H1 (cell line): ENCODE measurements at regions not wholly inside any gene's neighbourhood (a gene's known extent, or its start where the extent isn't known, plus 50 kb on each side); places are given as distances from the start of the nearest gene placed in this dataset.

Experiments used
- CTCF ChIA-PET: fragments of 300-600 bp; sonication (Branson Sonifier 250); formaldehyde crosslinking; loops from one replicate; lab custom pipeline; 2021; ENCODE audit not compliant: partially characterized antibody; lab: Charles Lee
- POLR2A ChIA-PET: fragments of 300-600 bp; sonication (Branson Sonifier 250); formaldehyde crosslinking; loops from one replicate; lab custom pipeline; 2021; ENCODE audit warnings: inconsistent platforms; ENCODE audit not compliant: partially characterized antibody; lab: Charles Lee
- DNase-seq, 2 experiments: peaks; one replicate each; pipeline versions ENCODE4 v3.0.0 to v3.0.0-alpha.2; 2010 to 2022; ENCODE audit warnings: low spot score in 2 of 2, low read depth in 1 of 2, mixed read lengths in 1 of 2
- FAIRE-seq: peaks from 2 replicates; lab custom pipeline; 2011; peaks lifted over from hg19 to GRCh38; lab: Jason Lieb, UNC
- H2AFZ ChIP-seq: 2 replicates; pipeline ENCODE4 v1.8.1; 2012; ENCODE audit warnings: low read length, inconsistent platforms
- H2AK5ac ChIP-seq: 2 replicates; pipeline ENCODE4 v1.6.1; 2013; ENCODE audit warnings: low read depth, low read length
- H2BK120ac ChIP-seq: replicated peaks from 2 replicates; pipeline ENCODE3; 2013; ENCODE audit warnings: low read depth, low read length, inconsistent platforms
- H2BK12ac ChIP-seq: 2 replicates; pipeline ENCODE4 v1.6.1; 2013; ENCODE audit warnings: low read depth, low read length
- H2BK15ac ChIP-seq: 2 replicates; pipeline ENCODE4 v1.6.1; 2013; ENCODE audit warnings: low read length
- H2BK20ac ChIP-seq: 2 replicates; pipeline ENCODE4 v1.6.1; 2013; ENCODE audit warnings: low read length
- H2BK5ac ChIP-seq: 2 replicates; pipeline ENCODE4 v1.6.1; 2013; ENCODE audit warnings: low read depth, low read length
- H3K14ac ChIP-seq: 2 replicates; pipeline ENCODE4 v1.6.1; 2013; ENCODE audit warnings: inconsistent platforms; ENCODE audit not compliant: insufficient read length
- H3K18ac ChIP-seq: 2 replicates; pipeline ENCODE4 v1.6.1; 2013; ENCODE audit warnings: low read length; ENCODE audit errors: extremely low read depth
- H3K23ac ChIP-seq: 2 replicates; pipeline ENCODE4 v1.6.1; 2013; ENCODE audit warnings: inconsistent platforms; ENCODE audit not compliant: insufficient read length
- H3K23me2 ChIP-seq: 2 replicates; pipeline ENCODE4 v1.6.1; 2013; ENCODE audit warnings: low read depth, low read length
- H3K27ac ChIP-seq: 2 replicates; pipeline ENCODE4 v1.6.1; 2011; ENCODE audit warnings: low read depth, low read length, inconsistent platforms
- H3K27me3 ChIP-seq, 4 experiments: replicated peaks in 1 of 4; 1 replicate in 1 of 4; 2 replicates in 3 of 4; pipeline versions ENCODE4 v1.6.1 to v1.8.1; 2011 to 2013; ENCODE audit warnings: low read length in 3 of 4, mild to moderate bottlenecking in 3 of 4, inconsistent platforms in 2 of 4, mixed read lengths in 2 of 4, moderate library complexity in 1 of 4; ENCODE audit not compliant: control insufficient read depth in 3 of 4, insufficient read depth in 3 of 4; ENCODE audit errors: extremely low read depth in 1 of 4
- H3K36me3 ChIP-seq, 4 experiments: 2 replicates each; pipeline versions ENCODE4 v1.6.1 to v1.8.1; 2011 to 2013; ENCODE audit warnings: mild to moderate bottlenecking in 4 of 4, low read length in 3 of 4, moderate library complexity in 2 of 4, control low read depth in 1 of 4, inconsistent platforms in 1 of 4; ENCODE audit not compliant: insufficient read depth in 4 of 4, control insufficient read depth in 2 of 4
- H3K4ac ChIP-seq: replicated peaks from 2 replicates; pipeline ENCODE3; 2013; ENCODE audit warnings: low read length, low read depth, mixed read lengths, inconsistent platforms; ENCODE audit not compliant: insufficient read length
- H3K4me1 ChIP-seq, 4 experiments: replicated peaks in 1 of 4; 1 replicate in 1 of 4; 2 replicates in 3 of 4; pipeline versions ENCODE4 v1.6.1 to v1.8.1; 2011 to 2013; ENCODE audit warnings: low read length in 3 of 4, inconsistent platforms in 2 of 4, mixed read lengths in 1 of 4; ENCODE audit not compliant: insufficient read depth in 4 of 4, control insufficient read depth in 3 of 4
- H3K4me2 ChIP-seq, 2 experiments: 2 replicates each; pipeline versions ENCODE4 v1.6.1 to v1.8.1; 2011 to 2013; ENCODE audit warnings: low read depth in 2 of 2, low read length in 2 of 2, control low read depth in 1 of 2, inconsistent platforms in 1 of 2, mild to moderate bottlenecking in 1 of 2; ENCODE audit not compliant: insufficient read depth in 1 of 2
- H3K4me3 ChIP-seq, 4 experiments: fragments of 200-600, 300-600 bp in 1 of 4; sonication (generic), shearing (Covaris generic), sonication (Bioruptor Twin) in 1 of 4; 2 replicates each; pipeline versions ENCODE4 v1.5.1 to v1.8.1; 2011 to 2016; ENCODE audit warnings: low read length in 4 of 4, low read depth in 3 of 4, control low read depth in 2 of 4, inconsistent platforms in 2 of 4, mild to moderate bottlenecking in 2 of 4, mixed read lengths in 1 of 4, moderate library complexity in 1 of 4; ENCODE audit not compliant: insufficient read depth in 2 of 4; ENCODE audit errors: extremely low read depth in 1 of 4
- H3K56ac ChIP-seq: replicated peaks from 2 replicates; pipeline ENCODE3; 2013; ENCODE audit warnings: low read depth, mild to moderate bottlenecking, mixed read lengths, low read length, inconsistent platforms; ENCODE audit not compliant: insufficient read length
- H3K79me1 ChIP-seq: 2 replicates; pipeline ENCODE4 v1.6.1; 2013; ENCODE audit warnings: low read depth, low read length, control low read depth
- H3K79me2 ChIP-seq, 2 experiments: 2 replicates each; pipeline versions ENCODE4 v1.6.1 to v1.8.1; 2012 to 2013; ENCODE audit warnings: low read length in 2 of 2, mild to moderate bottlenecking in 2 of 2, inconsistent platforms in 1 of 2; ENCODE audit not compliant: insufficient read depth in 2 of 2, control insufficient read depth in 1 of 2
- H3K9ac ChIP-seq, 4 experiments: replicated peaks in 1 of 4; 1 replicate in 1 of 4; 2 replicates in 3 of 4; pipeline versions ENCODE4 v1.6.1 to v1.8.1; 2011 to 2013; ENCODE audit warnings: low read depth in 3 of 4, low read length in 3 of 4, control low read depth in 2 of 4, mild to moderate bottlenecking in 2 of 4, moderate library complexity in 2 of 4, inconsistent platforms in 1 of 4; ENCODE audit errors: extremely low read depth in 1 of 4
- H3K9me3 ChIP-seq, 2 experiments: 2 replicates each; pipeline versions ENCODE4 v1.6.1 to v1.8.1; 2012 to 2013; ENCODE audit warnings: mild to moderate bottlenecking in 2 of 2, moderate library complexity in 2 of 2, control low read depth in 1 of 2, inconsistent platforms in 1 of 2, low read depth in 1 of 2, low read length in 1 of 2, mixed read lengths in 1 of 2; ENCODE audit not compliant: insufficient read depth in 2 of 2
- H4K20me1 ChIP-seq, 2 experiments: replicated peaks in 1 of 2; 2 replicates each; pipeline versions ENCODE3 to v1.8.1; 2011 to 2013; ENCODE audit warnings: inconsistent platforms in 2 of 2, low read length in 2 of 2, mild to moderate bottlenecking in 1 of 2; ENCODE audit not compliant: insufficient read depth in 2 of 2, control insufficient read depth in 1 of 2
- H4K5ac ChIP-seq: 2 replicates; pipeline ENCODE4 v1.6.1; 2013; ENCODE audit warnings: low read length, low read depth, mixed read lengths, inconsistent platforms; ENCODE audit not compliant: insufficient read length
- H4K8ac ChIP-seq: 2 replicates; pipeline ENCODE4 v1.8.0; 2013; ENCODE audit warnings: mild to moderate bottlenecking, moderate library complexity, low read length, inconsistent platforms; ENCODE audit not compliant: insufficient read depth; ENCODE audit errors: extremely low read depth
- H4K91ac ChIP-seq: replicated peaks from 2 replicates; pipeline ENCODE3; 2013; ENCODE audit warnings: low read length, mixed read lengths, inconsistent platforms; ENCODE audit not compliant: insufficient read length
- EGR1 ChIP-seq: IDR thresholded peaks from 2 replicates; pipeline ENCODE4 v1.6.1; 2011; ENCODE audit warnings: low read depth, low read length, borderline replicate concordance
- EZH2 ChIP-seq: fragments of 200-600 bp; sonication (generic); IDR thresholded peaks from 2 replicates; pipeline ENCODE4 v1.7.1; 2012; ENCODE audit warnings: low read depth, mild to moderate bottlenecking, moderate library complexity, low read length, inconsistent platforms; ENCODE audit not compliant: severe bottlenecking
- FOSL1 ChIP-seq: IDR thresholded peaks from 2 replicates; pipeline ENCODE4 v1.6.1; 2011; ENCODE audit warnings: mild to moderate bottlenecking, low read depth, low read length, moderate library complexity; ENCODE audit not compliant: insufficient read depth
- POLR2A ChIP-seq, 2 experiments: IDR thresholded peaks; 1 replicate in 1 of 2; 2 replicates in 1 of 2; pipeline ENCODE4 v1.6.1; 2011; ENCODE audit warnings: low read depth in 2 of 2, low read length in 2 of 2, mild to moderate bottlenecking in 2 of 2; ENCODE audit errors: control extremely low read depth in 1 of 2
- RAD21 ChIP-seq, 2 experiments: IDR thresholded peaks in 1 of 2; conservative IDR thresholded peaks in 1 of 2; 2 replicates each; pipeline ENCODE4 v1.6.1; 2011; ENCODE audit warnings: low read depth in 2 of 2, low read length in 2 of 2, improper control_type of control experiment in 1 of 2, inconsistent platforms in 1 of 2, mild to moderate bottlenecking in 1 of 2, moderate library complexity in 1 of 2
- RXRA ChIP-seq: IDR thresholded peaks from 2 replicates; pipeline ENCODE4 v1.6.1; 2011; ENCODE audit warnings: low read depth, mild to moderate bottlenecking, low read length, moderate library complexity; ENCODE audit not compliant: insufficient read depth
- SIRT6 ChIP-seq: IDR thresholded peaks from one replicate; pipeline ENCODE4 v1.7.1; 2012; ENCODE audit warnings: low read length, inconsistent platforms
- WGBS, 2 experiments: shearing (Covaris generic) in 1 of 2; methylation state at CpG; one replicate each; pipeline versions ENCODE4 v1.1.6 to v1.1.7; 2013 to 2015; ENCODE audit warnings: low lambda C conversion rate in 2 of 2, mixed read lengths in 2 of 2, inconsistent platforms in 1 of 2, low coverage in 1 of 2, missing lambda C conversion rate in 1 of 2; ENCODE audit not compliant: insufficient replicate concordance in 2 of 2, insufficient coverage in 1 of 2, insufficient read length in 1 of 2; ENCODE audit errors: extremely low coverage in 1 of 2, missing lambda C conversion rate in 1 of 2; 5-methylcytosine and 5-hydroxymethylcytosine counted together
- TF ChIP-seq, protein P1 (sequence below): IDR thresholded peaks from 2 replicates; pipeline ENCODE4 v1.6.1; 2012; ENCODE audit warnings: low read length, inconsistent platforms
- TF ChIP-seq, protein P2 (sequence below), 3 experiments: IDR thresholded peaks; 1 replicate in 2 of 3; 2 replicates in 1 of 3; pipeline versions ENCODE4 v1.5.1 to v1.6.1; 2011; ENCODE audit warnings: low read length in 3 of 3, mild to moderate bottlenecking in 3 of 3, inconsistent platforms in 2 of 3, low read depth in 1 of 3, moderate library complexity in 1 of 3; ENCODE audit not compliant: insufficient read depth in 1 of 3; ENCODE audit errors: control extremely low read depth in 1 of 3

DNA sequence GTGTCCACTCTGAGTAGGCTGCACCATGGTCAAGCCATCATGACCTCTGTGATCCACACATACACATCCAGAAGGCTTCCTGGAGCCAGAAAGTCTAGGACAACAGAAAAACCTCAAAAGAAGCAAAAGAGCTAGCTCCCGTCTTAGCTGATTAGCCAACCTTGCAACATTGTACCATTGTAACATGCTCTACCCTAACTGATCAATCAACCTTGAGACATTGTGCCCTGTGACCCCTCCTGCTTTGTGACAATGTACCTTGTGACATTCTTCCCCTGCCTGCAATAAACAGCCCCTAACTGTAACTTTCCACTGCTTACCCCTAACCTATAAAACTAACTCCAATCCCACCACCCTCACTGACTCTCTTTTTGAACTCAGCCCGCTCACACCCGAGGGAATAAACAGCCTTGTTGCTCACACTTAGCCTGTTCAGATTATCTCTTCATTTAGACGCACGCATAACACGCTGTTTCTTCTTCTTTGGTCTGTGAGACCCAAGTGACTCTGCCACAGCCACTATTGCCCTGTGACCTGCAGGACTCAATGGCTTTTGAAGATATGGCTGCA lies 1104.6 kb downstream of the OTOL1 start:
- no peaks in the 10 kb centered on the region for H3K27me3 ChIP-seq
- H3K18ac ChIP-seq, result 0 out of 2 replicates have a peak overlapping the region, but pooled peaks have one; percentile 24
- DNase-seq (no peak), FAIRE-seq (no peak)
- CTCF ChIA-PET, result interaction anchor here (0.6 kb wide), 1 partner anchor 148 kb away, joined by 3 read pairs; no protein-coding TSS in a partner anchor
- no peak overlapping the region for H3K4me3 ChIP-seq
- H3K79me2 ChIP-seq, result no peaks in the 10 kb centered on the region
- no peak overlapping the region for H4K91ac ChIP-seq
- TF ChIP-seq, protein P1, sequence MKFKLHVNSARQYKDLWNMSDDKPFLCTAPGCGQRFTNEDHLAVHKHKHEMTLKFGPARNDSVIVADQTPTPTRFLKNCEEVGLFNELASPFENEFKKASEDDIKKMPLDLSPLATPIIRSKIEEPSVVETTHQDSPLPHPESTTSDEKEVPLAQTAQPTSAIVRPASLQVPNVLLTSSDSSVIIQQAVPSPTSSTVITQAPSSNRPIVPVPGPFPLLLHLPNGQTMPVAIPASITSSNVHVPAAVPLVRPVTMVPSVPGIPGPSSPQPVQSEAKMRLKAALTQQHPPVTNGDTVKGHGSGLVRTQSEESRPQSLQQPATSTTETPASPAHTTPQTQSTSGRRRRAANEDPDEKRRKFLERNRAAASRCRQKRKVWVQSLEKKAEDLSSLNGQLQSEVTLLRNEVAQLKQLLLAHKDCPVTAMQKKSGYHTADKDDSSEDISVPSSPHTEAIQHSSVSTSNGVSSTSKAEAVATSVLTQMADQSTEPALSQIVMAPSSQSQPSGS, result no peak
- TF ChIP-seq RAD21 (IDR thresholded peaks at IDR 0.05 in 1 of 2, conservative IDR thresholded peaks at IDR 0.05 in 1 of 2; ENCODE audit: low read depth in 2 of 2, low read length in 2 of 2), result no peak
- no peak for TF ChIP-seq POLR2A (IDR thresholded peaks at IDR 0.05; ENCODE audit: control extremely low read depth in 1 of 2, low read depth in 2 of 2, low read length in 2 of 2)
- TF ChIP-seq, protein P2, sequence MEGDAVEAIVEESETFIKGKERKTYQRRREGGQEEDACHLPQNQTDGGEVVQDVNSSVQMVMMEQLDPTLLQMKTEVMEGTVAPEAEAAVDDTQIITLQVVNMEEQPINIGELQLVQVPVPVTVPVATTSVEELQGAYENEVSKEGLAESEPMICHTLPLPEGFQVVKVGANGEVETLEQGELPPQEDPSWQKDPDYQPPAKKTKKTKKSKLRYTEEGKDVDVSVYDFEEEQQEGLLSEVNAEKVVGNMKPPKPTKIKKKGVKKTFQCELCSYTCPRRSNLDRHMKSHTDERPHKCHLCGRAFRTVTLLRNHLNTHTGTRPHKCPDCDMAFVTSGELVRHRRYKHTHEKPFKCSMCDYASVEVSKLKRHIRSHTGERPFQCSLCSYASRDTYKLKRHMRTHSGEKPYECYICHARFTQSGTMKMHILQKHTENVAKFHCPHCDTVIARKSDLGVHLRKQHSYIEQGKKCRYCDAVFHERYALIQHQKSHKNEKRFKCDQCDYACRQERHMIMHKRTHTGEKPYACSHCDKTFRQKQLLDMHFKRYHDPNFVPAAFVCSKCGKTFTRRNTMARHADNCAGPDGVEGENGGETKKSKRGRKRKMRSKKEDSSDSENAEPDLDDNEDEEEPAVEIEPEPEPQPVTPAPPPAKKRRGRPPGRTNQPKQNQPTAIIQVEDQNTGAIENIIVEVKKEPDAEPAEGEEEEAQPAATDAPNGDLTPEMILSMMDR (IDR thresholded peaks at IDR 0.05; ENCODE audit: control extremely low read depth in 1 of 3, insufficient read depth in 1 of 3, low read depth in 1 of 3, low read length in 3 of 3), result no peak
- TF ChIP-seq FOSL1, result no peak
- no peak for TF ChIP-seq SIRT6
- no peak for TF ChIP-seq EZH2
- TF ChIP-seq EGR1, result no peak
- TF ChIP-seq RXRA, result no peak
- no peak overlapping the region for H4K5ac ChIP-seq
- no peaks in the 10 kb centered on the region for H3K79me1 ChIP-seq
- no peak overlapping the region for H3K23ac ChIP-seq
- peak overlapping the region; percentile 4; the same call in 1 of the 2 replicates for H2BK15ac ChIP-seq
- H2BK12ac ChIP-seq, result peak overlapping the region; percentile 82; the same call in 1 of the 2 replicates
- no peak overlapping the region for H2BK5ac ChIP-seq
- H3K4me2 ChIP-seq, result no peak overlapping the region
- no peak overlapping the region for H4K8ac ChIP-seq
- 92% methylated on average over 6 of the region's 6 CpGs; no CpG with 5 or more reads in 1 of the 2 experiments for WGBS, 2 experiments
- no peak overlapping the region for H3K4ac ChIP-seq
- peaks cover 3 to 12% of the 10 kb centered on the region in 2 experiments for H3K9me3 ChIP-seq
- H3K56ac ChIP-seq, result no peak overlapping the region
- peak overlapping the region; percentile 76; the same call in 1 of the 2 replicates for H2BK20ac ChIP-seq
- no peak overlapping the region for H2AFZ ChIP-seq
- no peak overlapping the region for H2BK120ac ChIP-seq
- peaks cover 0 to 4% (median 0%) of the 10 kb centered on the region in 4 experiments; a peak in 1 of 8 replicates for H3K36me3 ChIP-seq
- H4K20me1 ChIP-seq, result no peaks in the 10 kb centered on the region
- H3K23me2 ChIP-seq, result no peaks in the 10 kb centered on the region
- no peaks in the 10 kb centered on the region; a peak in 2 of 7 replicates for H3K4me1 ChIP-seq
- H3K9ac ChIP-seq, result no peak overlapping the region
- no peak overlapping the region for H3K14ac ChIP-seq
- no peak overlapping the region for H2AK5ac ChIP-seq
- POLR2A ChIA-PET, result no interaction called here
- H3K27ac ChIP-seq, result no peak overlapping the region
